Calu3 (cell line): ENCODE measurements at regions not wholly inside any gene's neighbourhood (a gene's known extent, or its start where the extent isn't known, plus 50 kb on each side); places are given as distances from the start of the nearest gene placed in this dataset.

ENCODE experiments used
- BruUV-seq: library from RNA; stranded (reverse); fragments of 400-500 nt; replicated peaks from 2 replicates; lab custom pipeline; 2021; lab: Mats Ljungman, UMichigan
- CTCF ChIA-PET: fragments of 300-600 bp; sonication (Branson Sonifier 250); formaldehyde crosslinking; loops from one replicate; lab custom pipeline; 2022; ENCODE audit warnings: antibody characterized with exemption; lab: Charles Lee
- DNase-seq: peaks from one replicate; pipeline ENCODE4 v3.0.0; 2022
- H3K27ac Mint-ChIP-seq: one replicate; pipeline ENCODE4 v1.8.0; 2022; ENCODE audit warnings: mixed read lengths; ENCODE audit not compliant: unreplicated experiment
- H3K27me3 Mint-ChIP-seq: one replicate; pipeline ENCODE4 v1.8.0; 2022; ENCODE audit warnings: mixed read lengths; ENCODE audit not compliant: unreplicated experiment
- H3K36me3 Mint-ChIP-seq: one replicate; pipeline ENCODE4 v1.8.0; 2022; ENCODE audit warnings: mild to moderate bottlenecking, moderate library complexity, mixed read lengths; ENCODE audit not compliant: insufficient read depth, unreplicated experiment
- H3K4me1 Mint-ChIP-seq: one replicate; pipeline ENCODE4 v1.8.0; 2022; ENCODE audit warnings: mild to moderate bottlenecking, low read depth, mixed read lengths; ENCODE audit not compliant: unreplicated experiment
- H3K4me3 Mint-ChIP-seq: one replicate; pipeline ENCODE4 v1.8.0; 2022; ENCODE audit warnings: mild to moderate bottlenecking, low read depth, moderate library complexity, mixed read lengths; ENCODE audit not compliant: unreplicated experiment
- H3K9me3 Mint-ChIP-seq: one replicate; pipeline ENCODE4 v1.8.0; 2022; ENCODE audit warnings: low read depth, mixed read lengths; ENCODE audit not compliant: unreplicated experiment
- intact Hi-C: fragments of 100-400 bp; cut with micrococcal nuclease; formaldehyde crosslinking; loops from one replicate; pipeline ENCODE4 v1.10.0; 2022; ENCODE audit not compliant: unreplicated experiment
- TF ChIP-seq, protein P1 (sequence below): fragments of 200-600 bp; IDR thresholded peaks from one replicate; pipeline ENCODE4 v1.8.0; 2022; ENCODE audit warnings: antibody characterized with exemption; ENCODE audit not compliant: unreplicated experiment

DNA sequence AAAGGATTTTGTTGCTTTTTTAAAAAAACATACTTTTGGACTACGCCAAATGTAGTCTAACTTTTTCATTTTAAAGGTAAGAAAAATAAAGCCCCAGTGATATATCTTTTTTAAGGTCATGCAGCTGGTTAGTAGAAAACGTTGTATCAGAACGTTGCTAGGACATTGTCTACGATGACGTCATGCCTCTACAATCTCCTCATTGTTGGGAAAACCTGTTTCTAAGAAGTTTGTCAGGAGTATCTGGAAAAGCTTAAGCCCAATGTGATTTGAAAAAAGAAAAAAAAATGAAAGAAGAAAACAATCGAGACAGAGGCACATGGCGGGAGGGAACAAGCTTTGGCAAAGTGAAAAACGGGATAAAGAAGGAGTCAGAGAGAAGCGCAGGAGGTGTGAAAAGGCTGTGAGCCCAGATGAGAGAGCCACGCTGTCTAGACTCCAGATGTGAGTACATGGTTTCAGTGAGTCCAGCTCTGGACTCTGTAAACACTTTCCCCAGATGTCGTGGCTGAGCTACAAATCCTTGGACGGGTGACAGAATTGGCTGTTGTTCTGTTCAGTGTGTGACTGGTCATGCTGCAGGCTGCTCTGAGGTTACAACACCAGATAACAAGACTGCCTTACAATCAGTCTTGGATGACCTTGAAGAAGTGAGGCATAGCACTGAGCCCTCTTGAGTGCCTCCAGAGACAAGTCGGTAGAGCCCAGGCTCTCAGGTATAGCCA, 656.7 kb upstream of the ID4 start:
- H3K4me3 Mint-ChIP-seq = no peak overlapping the region
- H3K36me3 Mint-ChIP-seq = no peaks in the 10 kb centered on the region
- TF ChIP-seq, protein P1, sequence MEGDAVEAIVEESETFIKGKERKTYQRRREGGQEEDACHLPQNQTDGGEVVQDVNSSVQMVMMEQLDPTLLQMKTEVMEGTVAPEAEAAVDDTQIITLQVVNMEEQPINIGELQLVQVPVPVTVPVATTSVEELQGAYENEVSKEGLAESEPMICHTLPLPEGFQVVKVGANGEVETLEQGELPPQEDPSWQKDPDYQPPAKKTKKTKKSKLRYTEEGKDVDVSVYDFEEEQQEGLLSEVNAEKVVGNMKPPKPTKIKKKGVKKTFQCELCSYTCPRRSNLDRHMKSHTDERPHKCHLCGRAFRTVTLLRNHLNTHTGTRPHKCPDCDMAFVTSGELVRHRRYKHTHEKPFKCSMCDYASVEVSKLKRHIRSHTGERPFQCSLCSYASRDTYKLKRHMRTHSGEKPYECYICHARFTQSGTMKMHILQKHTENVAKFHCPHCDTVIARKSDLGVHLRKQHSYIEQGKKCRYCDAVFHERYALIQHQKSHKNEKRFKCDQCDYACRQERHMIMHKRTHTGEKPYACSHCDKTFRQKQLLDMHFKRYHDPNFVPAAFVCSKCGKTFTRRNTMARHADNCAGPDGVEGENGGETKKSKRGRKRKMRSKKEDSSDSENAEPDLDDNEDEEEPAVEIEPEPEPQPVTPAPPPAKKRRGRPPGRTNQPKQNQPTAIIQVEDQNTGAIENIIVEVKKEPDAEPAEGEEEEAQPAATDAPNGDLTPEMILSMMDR = no peak
- no TSS peak for BruUV-seq
- H3K9me3 Mint-ChIP-seq = peaks cover 26% of the 10 kb centered on the region
- intact Hi-C loops = no loop called here
- no peaks in the 10 kb centered on the region for H3K27me3 Mint-ChIP-seq
- no peaks in the 10 kb centered on the region for H3K4me1 Mint-ChIP-seq
- CTCF ChIA-PET = no interaction called here
- DNase-seq = no peak
- H3K27ac Mint-ChIP-seq = no peak overlapping the region

DNA sequence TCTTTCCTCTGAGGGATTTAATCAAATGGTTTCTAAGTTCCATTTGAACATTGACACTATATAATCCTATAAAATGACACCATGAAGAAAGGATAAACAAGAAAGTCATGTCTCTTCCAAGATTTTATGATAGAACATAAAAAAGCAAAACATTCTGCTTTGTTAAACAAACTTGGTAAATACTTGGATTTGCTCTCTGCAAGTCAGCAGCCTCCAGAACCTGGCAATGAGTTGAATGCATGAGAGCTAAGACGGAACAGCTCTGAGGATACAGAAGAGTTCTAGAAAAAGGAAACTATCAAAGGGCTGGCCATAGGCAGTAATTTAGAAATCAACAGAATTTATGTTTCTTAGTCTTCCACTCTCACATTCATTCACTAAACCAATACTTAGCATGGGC, 656.0 kb upstream of the ID4 start:
- CTCF ChIA-PET = interaction anchor here (0.7 kb wide), 2 partner anchors 74 to 450 kb away, joined by 3 to 4 read pairs; no protein-coding TSS in a partner anchor
- H3K4me1 Mint-ChIP-seq = no peaks in the 10 kb centered on the region
- BruUV-seq = no TSS peak
- H3K27ac Mint-ChIP-seq = no peak overlapping the region
- peaks cover 26% of the 10 kb centered on the region for H3K9me3 Mint-ChIP-seq
- no peak for DNase-seq
- no peaks in the 10 kb centered on the region for H3K27me3 Mint-ChIP-seq
- TF ChIP-seq, protein P1 = no peak
- intact Hi-C loops = no loop called here
- no peak overlapping the region for H3K4me3 Mint-ChIP-seq
- no peaks in the 10 kb centered on the region for H3K36me3 Mint-ChIP-seq

DNA sequence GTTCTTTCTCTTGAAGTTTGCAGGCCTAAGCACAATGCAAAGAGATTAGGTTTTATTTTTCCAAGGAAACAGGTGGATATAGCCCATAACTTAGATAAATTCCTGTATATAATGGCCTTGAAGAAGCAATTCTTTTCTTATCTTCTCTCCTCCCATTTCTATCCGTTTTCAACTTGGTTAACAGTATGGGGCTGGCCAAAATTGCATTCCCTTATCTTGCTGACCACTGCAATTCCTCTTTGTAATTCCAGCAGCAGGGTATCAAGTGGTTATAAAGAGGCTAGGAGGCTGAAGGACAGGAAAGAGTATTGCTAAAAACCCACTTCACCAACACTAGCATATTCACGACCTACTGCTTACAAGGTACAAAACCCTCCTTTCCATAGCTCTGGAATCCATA, 643.5 kb upstream of the ID4 start:
- BruUV-seq = no TSS peak
- no peak overlapping the region for H3K27ac Mint-ChIP-seq
- intact Hi-C loops = no loop called here
- CTCF ChIA-PET = no interaction called here
- H3K4me3 Mint-ChIP-seq = no peak overlapping the region
- TF ChIP-seq, protein P1 = no peak
- peaks cover 19% of the 10 kb centered on the region for H3K9me3 Mint-ChIP-seq
- no peaks in the 10 kb centered on the region for H3K36me3 Mint-ChIP-seq
- no peak for DNase-seq
- H3K27me3 Mint-ChIP-seq = no peaks in the 10 kb centered on the region
- no peaks in the 10 kb centered on the region for H3K4me1 Mint-ChIP-seq

DNA sequence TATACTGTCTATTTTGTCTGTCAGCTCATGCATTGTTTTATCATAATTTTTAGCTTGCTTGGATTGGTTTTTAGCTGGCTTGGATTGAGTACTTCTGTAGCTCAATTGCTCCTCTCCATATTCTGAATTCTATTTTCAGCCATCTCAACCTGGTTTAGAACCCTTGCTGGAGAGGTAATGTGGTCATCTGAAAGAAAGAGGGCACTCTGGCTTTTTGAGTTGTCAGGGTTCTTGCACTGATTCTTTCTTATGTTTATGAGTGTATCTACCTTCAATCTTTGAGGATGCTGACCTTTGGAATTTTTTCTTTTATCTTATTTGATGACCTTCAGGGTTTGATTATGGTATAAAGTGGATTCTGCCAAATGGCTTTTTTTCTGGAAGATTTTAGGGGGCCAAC, 632.7 kb upstream of the ID4 start:
- Mint-ChIP-seq H3K27me3 (no peaks in the 10 kb centered on the region), H3K36me3 (no peaks in the 10 kb centered on the region), H3K9me3 (peaks cover 10% of the 10 kb centered on the region), H3K4me3 (no peak overlapping the region), H3K4me1 (no peaks in the 10 kb centered on the region), H3K27ac (no peak overlapping the region)
- intact Hi-C loops = loop anchor here (10.0 kb wide), 1 partner anchor 650 kb away; no protein-coding TSS in a partner anchor
- no peak for DNase-seq
- CTCF ChIA-PET = no interaction called here
- TF ChIP-seq, protein P1 = no peak
- BruUV-seq = no TSS peak
